ENCODE measurements at regions not wholly inside any gene's neighbourhood (a gene's known extent, or its start where the extent isn't known, plus 50 kb on each side); places are given as distances from the start of the nearest gene placed in this dataset.

DNA sequence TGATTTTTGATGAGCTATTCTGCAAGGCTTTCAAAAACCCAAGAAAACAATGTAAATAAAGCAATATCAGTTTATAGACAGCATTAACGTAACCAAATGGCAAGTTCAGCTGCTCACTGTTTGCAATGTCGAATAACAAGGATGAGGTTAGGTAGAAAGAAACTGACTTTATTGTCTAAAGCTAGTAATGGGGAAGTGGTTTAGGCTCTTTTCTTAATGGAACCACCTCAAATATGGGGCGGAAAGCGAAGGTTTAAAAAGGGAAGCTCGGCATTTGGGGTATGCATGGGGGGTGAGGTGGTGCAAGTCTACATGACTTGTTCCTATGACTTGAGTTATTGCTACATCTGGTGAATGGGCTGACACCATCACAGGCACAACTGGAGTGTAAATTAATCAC is 1060.2 kb downstream of the NSUN3 start:
- DNase-seq (ENCODE audit: low read depth in 2 of 2, low spot score in 1 of 2), result no peak

DNA sequence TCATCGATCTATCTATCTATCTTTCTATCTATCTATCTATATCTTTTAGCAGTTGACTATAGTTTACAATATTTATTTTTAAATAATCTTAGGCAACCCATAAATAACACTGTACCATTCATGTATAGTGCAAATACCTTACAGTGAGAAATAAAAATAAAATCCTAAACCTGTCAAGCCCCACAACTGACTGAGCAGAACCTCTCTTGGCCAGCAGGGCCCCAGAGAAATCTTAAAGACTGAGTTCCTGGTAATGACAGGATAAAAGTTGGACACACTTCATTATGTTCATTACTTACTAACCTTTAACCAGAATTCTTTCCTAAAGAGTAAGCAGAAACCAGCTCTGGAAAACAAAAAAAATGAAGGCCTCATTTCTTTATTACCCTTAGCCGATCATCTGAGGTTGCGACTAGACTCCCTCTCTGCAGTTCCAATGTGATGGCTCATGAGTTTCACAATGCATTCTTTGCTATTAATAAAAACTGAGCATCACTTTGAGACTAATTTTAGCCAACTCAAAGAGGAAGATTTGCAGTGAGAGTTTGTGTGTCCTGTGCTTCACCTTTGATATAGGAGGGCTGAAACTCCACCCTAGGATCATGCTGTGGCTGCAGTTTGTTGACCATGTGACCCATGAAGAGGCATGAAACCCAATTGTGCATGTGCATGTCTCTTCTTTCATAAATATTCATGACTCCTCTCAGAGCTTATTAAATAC is 1072.0 kb downstream of the NSUN3 start:
- DNase-seq (ENCODE audit: low read depth in 2 of 2, low spot score in 1 of 2), result no peak

DNA sequence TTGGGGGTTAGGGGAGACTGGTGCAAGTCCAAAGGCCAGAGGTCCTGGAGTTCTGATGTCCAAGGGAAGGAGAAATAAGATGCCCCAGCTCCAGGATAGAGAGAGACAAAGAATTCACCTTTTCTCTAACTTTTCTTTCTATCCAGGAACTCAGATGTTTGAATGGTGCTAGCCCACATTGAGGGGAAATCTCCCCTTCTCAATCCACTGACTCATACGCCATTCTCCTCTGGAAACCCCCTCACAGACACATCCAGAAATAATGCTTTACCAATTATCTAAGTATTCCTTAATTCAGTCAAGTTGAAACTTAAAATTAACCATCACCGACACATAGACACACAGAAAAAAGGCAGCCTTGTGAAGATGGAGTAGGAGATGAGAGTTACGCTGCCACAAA is 1085.2 kb downstream of the NSUN3 start:
- DNase-seq (ENCODE audit: low read depth in 2 of 2, low spot score in 1 of 2), result no peak

DNA sequence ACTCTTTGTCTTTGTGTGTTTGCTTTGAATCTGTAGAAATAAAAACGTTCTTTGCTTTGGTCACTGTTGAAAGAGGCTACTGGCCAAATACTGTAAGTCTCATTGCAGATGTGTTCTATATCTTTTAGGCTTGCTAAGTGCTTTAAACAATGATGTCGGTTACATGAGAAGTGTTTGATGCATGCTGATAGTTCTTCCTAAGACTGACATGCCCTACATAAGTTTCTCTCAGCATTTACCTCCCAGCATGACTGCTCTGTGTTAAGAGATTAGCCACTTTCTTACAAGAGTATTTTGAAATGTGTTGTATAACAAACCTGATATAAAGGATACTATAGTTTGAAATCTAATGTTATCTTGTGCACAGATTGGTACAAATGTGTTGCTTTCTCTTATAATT is 1088.7 kb downstream of the NSUN3 start:
- DNase-seq (ENCODE audit: low read depth in 2 of 2, low spot score in 1 of 2), result no peak

DNA sequence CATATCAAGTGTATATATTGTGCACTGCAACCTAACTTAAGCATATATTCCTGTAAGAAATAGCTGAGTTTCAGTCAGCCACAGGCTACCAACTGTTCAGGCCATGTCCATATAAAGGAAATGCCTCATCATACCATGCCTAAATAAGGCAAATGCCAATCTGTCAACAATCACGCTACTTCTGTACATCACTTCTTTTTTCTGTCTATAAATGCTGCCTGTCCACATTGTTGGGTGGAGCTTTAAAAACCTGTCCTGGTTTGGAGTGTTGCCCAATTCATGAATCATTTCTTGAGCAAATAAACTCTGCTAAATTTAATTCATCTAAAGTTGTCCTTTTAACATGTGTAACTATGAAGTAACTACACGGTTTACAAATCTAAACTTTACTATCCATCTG is 1091.9 kb downstream of the NSUN3 start:
- no peak for DNase-seq (ENCODE audit: low read depth in 2 of 2, low spot score in 1 of 2)

DNA sequence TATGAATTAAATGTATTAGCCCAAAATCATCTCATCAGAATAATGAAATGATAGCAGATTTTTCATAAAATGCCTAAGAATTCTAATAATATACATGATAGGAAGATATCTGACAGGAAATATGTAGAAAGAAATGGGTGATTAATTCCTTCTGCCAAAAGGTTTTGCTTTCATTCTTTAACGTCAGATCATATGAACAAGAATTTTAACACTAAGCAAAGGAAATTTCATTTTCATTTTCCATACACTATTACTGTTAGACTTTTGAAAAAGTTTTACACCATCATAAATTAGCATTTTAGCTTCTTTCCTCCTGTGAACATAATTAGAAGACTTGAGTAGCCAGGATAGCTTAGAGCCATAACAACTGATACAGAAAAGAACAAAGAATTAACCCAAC is 1099.9 kb downstream of the NSUN3 start:
- DNase-seq (ENCODE audit: low read depth in 2 of 2, low spot score in 1 of 2), result no peak

DNA sequence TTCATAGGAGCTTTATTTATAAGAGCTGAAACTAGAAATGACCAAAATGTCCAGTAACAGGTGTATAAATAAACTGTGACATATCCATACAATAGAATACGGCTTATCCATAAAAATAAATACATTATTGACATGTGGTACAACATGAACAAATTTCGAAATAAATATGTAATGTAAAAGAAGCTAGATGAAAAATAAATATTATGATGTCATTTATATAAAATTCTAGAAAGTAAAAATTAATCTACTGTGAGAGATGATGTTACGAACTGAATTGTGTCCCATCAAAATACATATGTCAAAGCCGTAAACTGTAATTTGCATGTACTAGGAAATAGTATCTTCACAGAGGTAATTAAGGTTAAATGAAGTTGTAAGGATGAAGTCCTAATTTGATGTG is 1104.9 kb downstream of the NSUN3 start:
- no peak for DNase-seq (ENCODE audit: low read depth in 2 of 2, low spot score in 1 of 2)

DNA sequence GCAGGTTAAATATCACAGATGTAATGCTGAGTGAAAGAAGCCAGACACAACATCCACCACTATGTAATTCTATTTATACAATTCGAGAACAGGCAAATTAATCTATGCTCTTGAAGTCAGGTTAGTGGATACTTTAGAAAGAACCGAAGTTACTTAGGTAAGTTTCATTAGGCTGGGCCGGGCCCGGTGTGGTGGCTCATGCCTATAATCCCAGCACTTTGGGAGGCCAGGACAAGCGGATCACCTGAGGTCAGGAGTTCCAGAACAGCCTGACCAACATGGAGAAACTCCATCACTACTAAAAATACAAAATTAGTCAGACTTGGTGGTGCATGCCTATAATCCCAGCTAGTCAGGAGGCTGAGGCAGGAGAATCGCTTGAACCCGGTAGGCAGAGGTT is 1105.7 kb downstream of the NSUN3 start:
- no peak for DNase-seq (ENCODE audit: low read depth in 2 of 2, low spot score in 1 of 2)

DNA sequence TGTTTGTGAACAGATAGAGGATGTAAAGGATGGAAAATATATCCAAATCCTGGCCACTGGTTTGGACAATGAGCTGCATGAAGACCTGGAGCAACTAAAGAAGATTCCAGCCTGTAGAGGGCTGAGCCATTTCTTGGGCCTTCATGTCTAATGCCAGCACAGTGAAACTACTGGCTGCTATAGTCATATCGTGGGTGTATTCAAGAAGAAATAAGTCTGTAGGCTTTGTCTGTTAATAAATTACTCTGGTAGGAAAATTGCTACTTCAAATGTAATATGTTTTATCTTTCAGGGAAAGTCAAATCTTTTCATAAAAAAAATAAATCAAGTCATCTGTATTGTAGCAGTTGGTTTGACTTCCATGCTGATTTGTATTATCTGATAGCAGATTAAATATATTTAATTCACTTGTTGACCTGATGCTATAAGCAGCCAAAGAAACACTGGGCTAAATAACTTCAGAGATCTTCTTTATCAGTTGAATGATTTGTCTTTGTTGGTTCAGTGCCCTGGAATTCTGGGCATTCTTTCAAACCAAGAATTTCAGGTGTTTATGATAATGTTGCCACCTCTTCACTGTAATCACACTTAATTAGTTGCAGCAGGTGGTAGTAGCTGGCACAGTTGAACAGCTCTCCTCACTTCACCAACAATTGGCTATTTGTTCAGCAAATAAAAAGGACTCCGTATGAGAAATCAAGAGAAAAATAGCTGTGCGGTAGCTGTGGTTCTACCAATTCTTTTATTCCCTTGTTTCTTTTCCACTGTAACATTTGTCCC is 1109.5 kb downstream of the NSUN3 start:
- DNase-seq (ENCODE audit: low read depth in 2 of 2, low spot score in 1 of 2), result no peak

DNA sequence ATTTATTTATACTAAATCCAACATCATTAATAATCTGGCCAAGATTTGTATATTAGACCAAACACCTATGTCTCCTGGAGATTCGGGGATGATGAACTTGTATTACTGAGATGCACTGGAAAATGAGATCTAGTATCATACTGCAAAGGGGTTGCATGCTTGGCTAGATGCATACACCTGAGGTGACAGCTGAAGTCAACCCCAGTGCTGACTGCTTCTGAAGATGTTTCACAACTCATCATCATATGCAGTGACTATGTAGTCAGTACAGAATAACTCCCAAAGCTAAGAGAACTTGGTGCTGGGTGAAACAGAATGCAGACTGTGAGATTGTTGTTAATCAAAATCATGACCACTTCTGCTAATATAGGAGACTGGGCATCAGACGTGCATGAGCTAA is 1114.2 kb downstream of the NSUN3 start:
- no peak for DNase-seq (ENCODE audit: low read depth in 2 of 2, low spot score in 1 of 2)

DNA sequence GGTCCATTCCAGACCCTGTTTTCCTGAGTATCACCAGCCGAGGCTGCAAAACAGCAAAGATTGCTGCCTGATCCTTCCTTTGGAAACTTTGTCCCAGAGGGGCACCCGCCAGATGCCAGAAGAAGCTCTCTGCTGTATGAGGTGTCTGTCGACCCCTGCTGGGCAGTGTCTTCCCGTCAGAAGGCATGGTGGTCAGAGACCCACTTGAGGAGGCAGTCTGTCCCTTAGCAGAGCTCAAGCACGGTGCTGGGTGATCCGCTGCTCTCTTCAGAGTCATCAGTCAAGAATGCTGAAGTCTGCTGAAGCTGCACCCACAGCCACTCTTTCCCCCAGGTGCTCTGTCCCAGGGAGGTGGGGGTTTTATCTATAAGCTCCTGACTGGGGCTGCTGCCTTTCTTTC is 1121.2 kb downstream of the NSUN3 start:
- DNase-seq (ENCODE audit: low read depth in 2 of 2, low spot score in 1 of 2), result no peak

DNA sequence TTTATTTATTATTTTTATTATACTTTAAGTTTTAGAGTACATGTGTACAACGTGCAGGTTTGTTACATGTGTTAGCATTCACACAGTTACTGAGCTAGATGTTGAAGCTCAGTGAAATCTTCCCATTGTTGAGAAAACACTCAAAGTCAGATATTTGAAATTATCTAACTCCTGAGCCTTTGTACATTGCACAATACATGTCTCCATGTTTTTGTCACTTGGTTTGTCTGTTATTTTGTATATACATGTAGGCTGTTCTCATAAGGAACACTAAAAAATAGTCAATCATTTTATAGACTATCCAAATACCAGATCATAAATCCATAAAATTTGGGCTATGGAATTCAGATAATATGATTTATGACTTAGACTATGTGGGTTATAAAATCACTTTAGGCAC is 1126.5 kb downstream of the NSUN3 start:
- DNase-seq (ENCODE audit: low read depth in 2 of 2, low spot score in 1 of 2), result no peak

DNA sequence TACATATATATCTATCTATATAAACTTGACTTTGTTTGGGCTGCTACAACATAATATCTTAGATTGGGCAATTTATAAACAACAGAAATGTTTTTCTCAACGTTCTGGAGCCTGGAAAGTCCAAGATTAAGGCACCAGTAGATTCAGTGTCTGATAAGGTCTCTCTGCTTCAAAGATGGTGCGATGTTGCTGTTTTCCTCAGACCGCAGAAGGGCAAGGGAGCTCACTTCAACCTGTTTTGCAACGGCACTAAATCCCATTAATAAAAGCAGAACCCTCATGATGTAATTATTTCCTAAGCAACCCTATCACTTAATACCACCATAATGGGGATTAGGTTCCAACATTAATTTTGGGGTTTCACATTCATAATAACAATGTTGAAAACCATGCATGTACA is 1134.8 kb downstream of the NSUN3 start:
- no peak for DNase-seq (ENCODE audit: low read depth in 2 of 2, low spot score in 1 of 2)

DNA sequence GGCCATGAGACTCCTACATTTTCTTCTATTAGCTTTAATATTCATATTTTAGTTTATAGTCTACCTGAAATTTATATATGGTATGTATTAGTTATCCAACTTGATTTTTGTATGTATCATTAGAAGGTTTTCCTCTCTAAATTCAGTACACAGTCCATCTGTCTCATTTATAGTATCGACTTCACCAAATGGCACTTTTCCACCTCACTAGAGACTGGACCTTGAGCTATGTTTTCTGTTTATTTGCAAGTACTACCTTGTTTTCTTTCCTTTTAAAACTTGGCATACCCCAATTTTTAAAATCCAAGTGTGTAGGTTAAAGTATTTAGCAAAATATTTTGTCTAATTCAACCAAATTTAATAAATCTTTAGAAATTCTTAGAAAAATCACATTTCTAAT is 1137.5 kb downstream of the NSUN3 start:
- DNase-seq (ENCODE audit: low read depth in 2 of 2, low spot score in 1 of 2), result no peak

DNA sequence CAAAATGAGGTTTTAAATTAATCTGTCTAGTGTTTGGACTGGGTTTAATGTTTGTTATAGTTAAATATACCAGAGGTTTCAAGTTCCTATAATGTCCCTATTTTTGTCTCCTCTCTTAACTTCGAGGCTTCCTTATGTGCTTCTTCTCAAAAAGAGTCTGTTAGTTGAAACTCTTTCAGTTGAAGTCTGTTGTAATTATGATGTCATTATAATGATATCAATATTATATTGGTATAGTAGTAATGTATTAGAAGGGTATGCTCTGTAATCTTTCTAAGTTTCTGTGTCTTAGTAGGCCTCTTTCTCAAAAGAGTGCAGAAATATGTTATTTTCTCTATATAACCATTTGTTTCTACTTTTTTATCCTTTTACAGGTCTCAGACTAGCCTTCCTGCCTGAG is 1148.0 kb downstream of the NSUN3 start:
- no peak for DNase-seq (ENCODE audit: low read depth in 2 of 2, low spot score in 1 of 2)

DNA sequence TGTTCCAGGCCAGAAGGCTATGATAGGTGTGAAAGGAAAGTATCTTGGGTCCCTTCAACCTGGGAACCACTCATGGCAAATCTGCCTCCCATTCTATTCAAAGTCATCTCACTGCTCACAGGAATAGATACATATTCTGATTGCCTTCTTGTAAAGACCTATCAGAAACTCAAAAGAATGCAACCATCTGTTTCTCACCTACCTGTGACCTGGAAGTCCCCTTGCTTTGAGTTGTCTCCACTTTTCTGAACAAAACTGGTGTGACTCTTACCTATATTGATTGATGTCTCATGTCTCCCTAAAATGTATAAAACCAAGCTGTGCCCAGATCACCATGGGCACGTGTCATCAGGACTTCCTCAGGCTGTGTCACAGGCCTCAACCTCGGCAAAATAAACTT is 1149.3 kb downstream of the NSUN3 start:
- DNase-seq (ENCODE audit: low read depth in 2 of 2, low spot score in 1 of 2), result no peak

DNA sequence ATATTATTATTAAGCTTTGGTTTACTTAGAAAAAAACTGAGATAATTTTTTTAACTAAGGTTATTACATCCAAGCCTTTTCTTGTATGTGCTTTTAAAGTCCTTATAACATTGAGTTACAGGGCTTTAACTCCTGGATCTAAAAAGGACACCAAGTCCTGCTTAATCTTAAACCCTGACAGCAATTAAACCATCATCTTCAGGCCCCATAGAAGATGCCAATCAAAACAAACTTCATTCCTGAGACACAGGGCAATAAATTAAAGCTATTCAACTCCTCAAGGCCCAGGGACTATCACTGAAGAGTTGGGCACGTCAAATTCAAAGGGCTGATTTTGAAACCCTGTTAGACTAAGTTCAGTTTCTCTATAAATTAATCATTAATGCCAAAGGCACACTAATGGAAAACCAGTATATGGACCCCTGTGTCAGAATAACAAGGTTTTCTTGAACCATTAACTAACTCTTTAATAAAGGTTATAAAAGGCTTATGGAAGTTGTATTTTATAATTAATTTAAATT is 1152.6 kb downstream of the NSUN3 start:
- no peak for DNase-seq (ENCODE audit: low read depth in 2 of 2, low spot score in 1 of 2)

DNA sequence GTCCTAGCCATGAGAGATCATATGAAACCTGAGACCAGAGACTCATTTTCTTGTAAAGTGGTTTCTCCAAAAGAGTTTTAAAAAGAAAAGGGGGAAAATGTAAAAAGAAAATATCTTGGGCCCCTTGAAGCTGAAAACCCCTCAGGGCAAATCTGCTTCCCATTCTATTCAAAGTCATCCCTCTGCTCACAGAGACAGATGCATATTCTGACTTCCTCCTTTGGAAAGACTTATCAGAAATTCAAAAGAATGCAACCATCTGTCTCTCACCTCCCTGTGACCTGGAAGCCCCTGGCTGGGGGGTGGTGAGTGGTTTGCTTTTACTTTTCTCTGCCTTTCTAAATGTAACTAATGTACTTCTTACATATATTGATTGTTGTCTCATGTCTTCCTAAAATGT is 1154.8 kb downstream of the NSUN3 start:
- DNase-seq (ENCODE audit: low read depth in 2 of 2, low spot score in 1 of 2), result no peak

DNA sequence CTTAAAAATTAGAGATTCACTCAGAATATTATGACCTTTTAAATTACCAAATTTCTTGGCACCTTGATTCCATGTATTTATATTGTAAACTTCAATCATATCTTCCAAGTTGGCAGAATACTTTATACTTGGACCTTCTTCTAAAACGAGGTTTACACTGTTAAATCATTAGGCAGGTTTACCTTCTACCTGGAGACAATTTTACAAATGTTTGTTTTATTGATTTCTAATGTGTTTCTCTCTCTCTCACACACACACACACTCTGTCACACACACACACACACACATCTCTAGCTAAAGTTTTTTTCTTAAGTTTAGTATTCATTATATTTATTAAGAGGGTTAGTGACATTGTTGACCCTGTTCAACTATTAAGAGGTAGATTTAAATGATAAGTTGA is 1155.6 kb downstream of the NSUN3 start:
- no peak for DNase-seq (ENCODE audit: low read depth in 2 of 2, low spot score in 1 of 2)

DNA sequence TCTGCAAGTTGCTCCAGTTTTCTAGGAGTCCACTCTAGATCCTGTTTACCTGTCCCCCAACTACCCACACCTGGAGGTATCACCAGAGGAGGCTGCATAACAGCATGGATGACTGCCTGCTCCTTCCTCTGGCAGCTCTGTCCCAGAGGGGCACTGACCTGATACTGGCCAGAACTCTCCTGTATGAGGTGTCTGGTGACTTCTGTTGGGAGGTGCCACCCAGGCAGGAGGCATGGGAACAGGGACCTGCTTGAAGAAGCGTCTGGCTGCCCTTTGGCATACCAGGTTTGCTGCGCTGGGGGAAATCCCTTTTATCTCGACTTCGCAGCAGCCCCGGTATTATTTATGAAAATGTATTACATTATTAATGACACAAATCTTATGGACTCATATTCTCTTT is 1163.6 kb downstream of the NSUN3 start:
- no peak for DNase-seq (ENCODE audit: low read depth in 2 of 2, low spot score in 1 of 2)

DNA sequence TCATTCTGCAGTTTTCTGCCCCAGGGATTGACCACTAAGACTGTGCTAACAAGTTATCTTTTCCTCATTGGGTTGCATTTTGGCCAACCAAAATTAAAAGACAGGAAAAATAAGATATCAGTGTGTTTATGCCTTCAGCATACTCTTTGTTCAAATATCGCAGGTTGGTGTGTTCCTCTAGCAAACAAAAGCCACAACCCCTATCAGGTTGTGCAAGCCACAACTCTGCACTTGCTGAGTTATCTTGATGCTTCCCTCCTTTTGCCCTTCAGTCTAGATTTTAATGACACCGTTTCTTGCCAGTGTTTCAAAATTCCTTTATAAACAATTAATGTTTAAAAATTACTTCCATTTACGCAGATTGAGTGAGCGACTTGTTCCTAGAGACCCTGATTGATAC is 1164.2 kb downstream of the NSUN3 start:
- DNase-seq (ENCODE audit: low read depth in 2 of 2, low spot score in 1 of 2), result no peak

DNA sequence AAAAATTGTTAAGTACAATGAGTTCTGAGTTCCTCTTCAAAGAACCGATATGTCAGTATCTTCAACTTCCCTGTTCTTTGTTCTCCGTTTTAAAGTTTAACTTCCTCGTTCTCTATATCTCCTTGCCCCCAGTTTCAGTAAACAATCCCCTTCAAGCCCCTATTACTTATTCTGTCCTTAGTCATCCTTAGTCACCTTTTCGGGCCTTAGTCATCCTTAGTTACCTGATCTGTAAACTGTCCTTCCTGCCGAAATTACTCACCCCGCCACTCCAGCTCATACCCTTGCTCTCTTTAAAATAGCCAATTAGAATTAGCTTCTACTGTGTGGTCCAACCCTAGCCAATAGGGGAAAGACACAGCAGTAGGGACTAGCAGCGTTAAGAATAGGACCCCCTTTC is 1165.6 kb downstream of the NSUN3 start:
- DNase-seq (ENCODE audit: low read depth in 2 of 2, low spot score in 1 of 2), result no peak

DNA sequence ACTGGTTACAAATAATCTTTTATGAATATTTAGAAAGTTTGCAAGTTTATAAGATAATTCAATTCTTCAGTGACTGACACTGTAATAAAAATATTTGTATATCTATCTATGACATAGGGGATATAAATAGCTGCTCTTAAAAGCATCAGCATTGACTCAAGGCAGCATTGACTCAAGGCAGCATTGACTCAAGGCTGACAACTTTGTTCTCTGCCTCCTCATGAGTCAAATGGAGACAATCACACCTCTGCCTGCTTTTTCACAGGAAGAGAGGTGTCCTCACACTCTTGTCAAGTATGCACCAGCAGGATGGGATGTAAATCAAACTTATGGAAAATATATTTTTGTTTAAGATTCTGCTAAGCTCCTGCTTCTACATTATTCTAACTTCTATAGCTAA is 1173.1 kb downstream of the NSUN3 start:
- DNase-seq (ENCODE audit: low read depth in 2 of 2, low spot score in 1 of 2), result no peak

Measured in stimulated activated CD8-positive, alpha-beta memory T cell treated with anti-CD3 and anti-CD28 coated beads, Interleukin-4, amount 100 ng/mL, for 1 hour (primary cell).